ENCODE measurements at regions not wholly inside any gene's neighbourhood (a gene's known extent, or its start where the extent isn't known, plus 50 kb on each side); places are given as distances from the start of the nearest gene placed in this dataset.

DNA sequence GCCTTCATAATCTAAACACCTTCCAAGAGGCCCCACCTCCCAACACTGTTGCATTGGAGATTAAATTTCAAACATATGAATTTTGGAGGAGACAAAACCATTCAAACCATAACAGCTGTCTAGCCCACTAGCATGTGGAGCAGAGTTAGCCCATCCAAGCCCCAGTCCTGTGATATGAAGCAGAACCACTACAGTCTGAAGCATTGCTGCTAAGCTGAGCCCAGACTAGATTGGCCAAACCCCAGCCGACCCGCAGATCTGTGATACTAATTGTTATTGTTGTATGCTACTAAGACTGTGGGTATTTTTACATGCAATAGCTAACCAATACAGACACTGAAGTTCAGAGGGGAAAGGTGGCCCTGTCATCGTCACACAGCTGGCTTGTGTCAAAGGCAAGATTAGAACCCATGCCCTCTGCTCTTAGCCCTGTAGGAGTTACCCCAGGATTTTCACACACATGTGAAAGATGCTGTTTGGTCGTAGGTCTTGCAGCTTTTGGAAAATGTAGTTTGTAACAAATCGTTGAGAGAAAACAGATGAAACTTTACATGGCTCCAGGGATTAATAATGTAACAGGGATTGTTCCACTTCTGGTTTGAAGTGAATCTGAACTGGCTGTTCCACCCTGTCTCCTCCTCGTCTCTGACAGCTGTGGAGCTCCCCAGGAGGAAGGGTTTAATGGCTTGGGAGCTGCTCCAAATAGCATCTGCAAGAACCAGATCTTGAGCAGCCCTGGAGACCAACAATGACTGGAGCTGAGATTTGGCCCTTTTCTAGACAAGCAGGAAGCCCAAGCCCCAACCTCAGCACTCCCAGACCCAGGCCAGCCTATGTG, 517.5 kb downstream of the MID1IP1 start:
- Histone ChIP-seq H3K27ac (ENCODE audit: extremely low read depth, low read depth, low read length) (no peak overlapping the region), H3K4me3 (ENCODE audit: low read depth, low read length) (no peak overlapping the region), H3K4me1 (ENCODE audit: control insufficient read depth, insufficient read depth, low read length) (no peaks in the 10 kb centered on the region), H3K9me3 (ENCODE audit: control insufficient read depth, insufficient read depth, low read depth, low read length) (no peaks in the 10 kb centered on the region), H3K36me3 (ENCODE audit: control insufficient read depth in 2 of 2, insufficient read depth in 1 of 2, low read length in 2 of 2) (no peaks in the 10 kb centered on the region)
- no peak for TF ChIP-seq ZNF530 (tag by site-specific recombination; IDR thresholded peaks at IDR 0.05; ENCODE audit: low read depth)
- no peak for TF ChIP-seq MYNN (tag by site-specific recombination; IDR thresholded peaks at IDR 0.05; ENCODE audit: borderline replicate concordance)
- no peak for TF ChIP-seq ZNF623 (tag by site-specific recombination; IDR thresholded peaks at IDR 0.05)
- no peak for TF ChIP-seq SP2 (tag by site-specific recombination; IDR thresholded peaks at IDR 0.05)
- no peak for TF ChIP-seq ZNF2 (tag by site-specific recombination; IDR thresholded peaks at IDR 0.05)
- TF ChIP-seq ZNF600 (tag by site-specific recombination; IDR thresholded peaks at IDR 0.05) = no peak
- no peak for TF ChIP-seq HOXD13 (CRISPR knock-in tag; IDR thresholded peaks at IDR 0.05; ENCODE audit: borderline replicate concordance)
- TF ChIP-seq, protein P1, sequence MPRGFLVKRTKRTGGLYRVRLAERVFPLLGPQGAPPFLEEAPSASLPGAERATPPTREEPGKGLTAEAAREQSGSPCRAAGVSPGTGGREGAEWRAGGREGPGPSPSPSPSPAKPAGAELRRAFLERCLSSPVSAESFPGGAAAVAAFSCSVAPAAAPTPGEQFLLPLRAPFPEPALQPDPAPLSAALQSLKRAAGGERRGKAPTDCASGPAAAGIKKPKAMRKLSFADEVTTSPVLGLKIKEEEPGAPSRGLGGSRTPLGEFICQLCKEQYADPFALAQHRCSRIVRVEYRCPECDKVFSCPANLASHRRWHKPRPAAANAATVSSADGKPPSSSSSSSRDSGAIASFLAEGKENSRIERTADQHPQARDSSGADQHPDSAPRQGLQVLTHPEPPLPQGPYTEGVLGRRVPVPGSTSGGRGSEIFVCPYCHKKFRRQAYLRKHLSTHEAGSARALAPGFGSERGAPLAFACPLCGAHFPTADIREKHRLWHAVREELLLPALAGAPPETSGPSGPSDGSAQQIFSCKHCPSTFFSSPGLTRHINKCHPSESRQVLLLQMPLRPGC (tag by site-specific recombination; IDR thresholded peaks at IDR 0.05) = no peak
- TF ChIP-seq, protein P2, sequence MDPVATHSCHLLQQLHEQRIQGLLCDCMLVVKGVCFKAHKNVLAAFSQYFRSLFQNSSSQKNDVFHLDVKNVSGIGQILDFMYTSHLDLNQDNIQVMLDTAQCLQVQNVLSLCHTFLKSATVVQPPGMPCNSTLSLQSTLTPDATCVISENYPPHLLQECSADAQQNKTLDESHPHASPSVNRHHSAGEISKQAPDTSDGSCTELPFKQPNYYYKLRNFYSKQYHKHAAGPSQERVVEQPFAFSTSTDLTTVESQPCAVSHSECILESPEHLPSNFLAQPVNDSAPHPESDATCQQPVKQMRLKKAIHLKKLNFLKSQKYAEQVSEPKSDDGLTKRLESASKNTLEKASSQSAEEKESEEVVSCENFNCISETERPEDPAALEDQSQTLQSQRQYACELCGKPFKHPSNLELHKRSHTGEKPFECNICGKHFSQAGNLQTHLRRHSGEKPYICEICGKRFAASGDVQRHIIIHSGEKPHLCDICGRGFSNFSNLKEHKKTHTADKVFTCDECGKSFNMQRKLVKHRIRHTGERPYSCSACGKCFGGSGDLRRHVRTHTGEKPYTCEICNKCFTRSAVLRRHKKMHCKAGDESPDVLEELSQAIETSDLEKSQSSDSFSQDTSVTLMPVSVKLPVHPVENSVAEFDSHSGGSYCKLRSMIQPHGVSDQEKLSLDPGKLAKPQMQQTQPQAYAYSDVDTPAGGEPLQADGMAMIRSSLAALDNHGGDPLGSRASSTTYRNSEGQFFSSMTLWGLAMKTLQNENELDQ (tag by site-specific recombination; IDR thresholded peaks at IDR 0.05; ENCODE audit: low read depth) = no peak
- no peak for TF ChIP-seq ZNF133 (tag by site-specific recombination; IDR thresholded peaks at IDR 0.05)
- TF ChIP-seq ZNF292 (tag by site-specific recombination; IDR thresholded peaks at IDR 0.05; ENCODE audit: borderline replicate concordance, low read depth) = no peak
- no peak for TF ChIP-seq ZNF354C (tag by site-specific recombination; IDR thresholded peaks at IDR 0.05; ENCODE audit: borderline replicate concordance, low read depth)
- no peak for TF ChIP-seq MZF1 (tag by site-specific recombination; IDR thresholded peaks at IDR 0.05; ENCODE audit: borderline replicate concordance)
- no peak for TF ChIP-seq GLIS2 (tag by site-specific recombination; IDR thresholded peaks at IDR 0.05)
- TF ChIP-seq, protein P3, sequence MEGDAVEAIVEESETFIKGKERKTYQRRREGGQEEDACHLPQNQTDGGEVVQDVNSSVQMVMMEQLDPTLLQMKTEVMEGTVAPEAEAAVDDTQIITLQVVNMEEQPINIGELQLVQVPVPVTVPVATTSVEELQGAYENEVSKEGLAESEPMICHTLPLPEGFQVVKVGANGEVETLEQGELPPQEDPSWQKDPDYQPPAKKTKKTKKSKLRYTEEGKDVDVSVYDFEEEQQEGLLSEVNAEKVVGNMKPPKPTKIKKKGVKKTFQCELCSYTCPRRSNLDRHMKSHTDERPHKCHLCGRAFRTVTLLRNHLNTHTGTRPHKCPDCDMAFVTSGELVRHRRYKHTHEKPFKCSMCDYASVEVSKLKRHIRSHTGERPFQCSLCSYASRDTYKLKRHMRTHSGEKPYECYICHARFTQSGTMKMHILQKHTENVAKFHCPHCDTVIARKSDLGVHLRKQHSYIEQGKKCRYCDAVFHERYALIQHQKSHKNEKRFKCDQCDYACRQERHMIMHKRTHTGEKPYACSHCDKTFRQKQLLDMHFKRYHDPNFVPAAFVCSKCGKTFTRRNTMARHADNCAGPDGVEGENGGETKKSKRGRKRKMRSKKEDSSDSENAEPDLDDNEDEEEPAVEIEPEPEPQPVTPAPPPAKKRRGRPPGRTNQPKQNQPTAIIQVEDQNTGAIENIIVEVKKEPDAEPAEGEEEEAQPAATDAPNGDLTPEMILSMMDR (tag by site-specific recombination; IDR thresholded peaks at IDR 0.05) = no peak
- TF ChIP-seq EGR2 (tag by site-specific recombination; IDR thresholded peaks at IDR 0.05; ENCODE audit: low read depth) = no peak
- TF ChIP-seq ZNF350 (tag by site-specific recombination; IDR thresholded peaks at IDR 0.05) = no peak
- no peak for TF ChIP-seq ZNF501 (tag by site-specific recombination; IDR thresholded peaks at IDR 0.05)
- no peak for TF ChIP-seq ZNF112 (tag by site-specific recombination; IDR thresholded peaks at IDR 0.05)
- CTCF ChIA-PET = no interaction called here
- POLR2A ChIA-PET = no interaction called here

DNA sequence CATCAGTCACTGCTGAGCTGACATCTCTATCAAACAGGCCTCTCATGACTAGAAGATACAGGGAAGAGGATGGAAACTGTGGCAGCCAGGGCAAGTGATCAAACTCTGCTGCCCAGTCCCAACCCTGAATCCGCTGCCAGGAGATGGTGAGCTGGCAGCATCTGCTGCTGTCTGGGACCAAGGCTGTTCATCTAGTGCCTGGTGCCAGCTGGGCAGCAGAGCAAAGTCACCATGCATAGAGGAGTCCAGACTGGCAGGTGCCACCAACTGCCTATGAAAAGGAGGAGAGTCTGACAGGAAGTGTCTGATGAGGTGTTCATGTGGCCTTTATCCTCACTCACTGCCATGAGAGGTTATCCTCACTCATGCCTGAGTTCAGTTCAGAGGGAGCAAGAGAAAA, 518.9 kb downstream of the MID1IP1 start:
- H3K27ac ChIP-seq (ENCODE audit: extremely low read depth, low read depth, low read length) = no peak overlapping the region
- TF ChIP-seq HOXD13 (CRISPR knock-in tag; IDR thresholded peaks at IDR 0.05; ENCODE audit: borderline replicate concordance) (no peak), ZNF837 (tag by site-specific recombination; IDR thresholded peaks at IDR 0.05) (no peak), ZXDB (tag by site-specific recombination; IDR thresholded peaks at IDR 0.05) (no peak), ZNF324 (tag by site-specific recombination; IDR thresholded peaks at IDR 0.05) (no peak), MZF1 (tag by site-specific recombination; IDR thresholded peaks at IDR 0.05; ENCODE audit: borderline replicate concordance) (no peak), KLF7 (tag by site-specific recombination; IDR thresholded peaks at IDR 0.05; ENCODE audit: borderline replicate concordance) (no peak), KLF16 (tag by site-specific recombination; IDR thresholded peaks at IDR 0.05) (no peak), ZNF214 (tag by site-specific recombination; IDR thresholded peaks at IDR 0.05; ENCODE audit: borderline replicate concordance) (no peak), ZNF140 (tag by site-specific recombination; IDR thresholded peaks at IDR 0.05) (no peak)
- TF ChIP-seq, protein P4, sequence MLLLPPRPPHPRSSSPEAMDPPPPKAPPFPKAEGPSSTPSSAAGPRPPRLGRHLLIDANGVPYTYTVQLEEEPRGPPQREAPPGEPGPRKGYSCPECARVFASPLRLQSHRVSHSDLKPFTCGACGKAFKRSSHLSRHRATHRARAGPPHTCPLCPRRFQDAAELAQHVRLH (tag by site-specific recombination; IDR thresholded peaks at IDR 0.05) = no peak
- TF ChIP-seq, protein P5, sequence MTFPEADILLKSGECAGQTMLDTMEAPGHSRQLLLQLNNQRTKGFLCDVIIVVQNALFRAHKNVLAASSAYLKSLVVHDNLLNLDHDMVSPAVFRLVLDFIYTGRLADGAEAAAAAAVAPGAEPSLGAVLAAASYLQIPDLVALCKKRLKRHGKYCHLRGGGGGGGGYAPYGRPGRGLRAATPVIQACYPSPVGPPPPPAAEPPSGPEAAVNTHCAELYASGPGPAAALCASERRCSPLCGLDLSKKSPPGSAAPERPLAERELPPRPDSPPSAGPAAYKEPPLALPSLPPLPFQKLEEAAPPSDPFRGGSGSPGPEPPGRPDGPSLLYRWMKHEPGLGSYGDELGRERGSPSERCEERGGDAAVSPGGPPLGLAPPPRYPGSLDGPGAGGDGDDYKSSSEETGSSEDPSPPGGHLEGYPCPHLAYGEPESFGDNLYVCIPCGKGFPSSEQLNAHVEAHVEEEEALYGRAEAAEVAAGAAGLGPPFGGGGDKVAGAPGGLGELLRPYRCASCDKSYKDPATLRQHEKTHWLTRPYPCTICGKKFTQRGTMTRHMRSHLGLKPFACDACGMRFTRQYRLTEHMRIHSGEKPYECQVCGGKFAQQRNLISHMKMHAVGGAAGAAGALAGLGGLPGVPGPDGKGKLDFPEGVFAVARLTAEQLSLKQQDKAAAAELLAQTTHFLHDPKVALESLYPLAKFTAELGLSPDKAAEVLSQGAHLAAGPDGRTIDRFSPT (tag by site-specific recombination; IDR thresholded peaks at IDR 0.05) = no peak

More for the DNA sequence above, 518.9 kb downstream of the MID1IP1 start:
- Histone ChIP-seq H3K36me3 (ENCODE audit: control insufficient read depth in 2 of 2, insufficient read depth in 1 of 2, low read length in 2 of 2) (no peaks in the 10 kb centered on the region), H3K9me3 (ENCODE audit: control insufficient read depth, insufficient read depth, low read depth, low read length) (no peaks in the 10 kb centered on the region), H3K4me1 (ENCODE audit: control insufficient read depth, insufficient read depth, low read length) (no peaks in the 10 kb centered on the region), H3K4me3 (ENCODE audit: low read depth, low read length) (no peak overlapping the region)
- ChIA-PET CTCF (no interaction called here), POLR2A (no interaction called here)

Measured in HEK293 (cell line).